ENCODE measurements at regions not wholly inside any gene's neighbourhood (a gene's known extent, or its start where the extent isn't known, plus 50 kb on each side); places are given as distances from the start of the nearest gene placed in this dataset.

DNA sequence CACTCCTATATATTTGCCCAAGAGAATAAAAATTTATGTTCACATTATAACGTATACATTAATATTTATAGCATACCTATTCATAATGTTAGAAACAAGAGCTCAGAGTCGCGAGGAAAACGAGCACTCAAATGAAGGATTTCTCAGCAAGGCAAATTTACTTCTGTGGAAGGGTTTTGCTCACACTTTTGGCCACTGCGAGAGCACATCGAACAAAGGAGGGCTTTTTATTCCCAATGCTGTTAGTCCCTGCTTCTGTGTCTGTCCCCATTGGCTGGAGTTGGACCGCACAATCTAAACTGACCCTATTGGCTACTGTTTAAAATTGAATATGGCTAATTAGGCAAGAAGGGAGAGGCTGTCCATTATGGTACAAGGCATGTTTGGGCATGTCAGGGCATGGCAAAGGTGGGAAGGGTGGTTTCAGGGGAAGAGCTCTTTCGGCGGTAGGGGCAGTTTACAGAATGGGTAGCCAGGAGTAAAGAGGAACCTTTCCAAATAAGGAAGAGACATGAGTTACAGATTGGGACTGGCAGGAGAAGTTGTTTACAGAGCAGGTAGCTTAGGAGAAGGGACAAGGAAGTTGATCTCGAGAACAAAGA lies 702.9 kb downstream of the TRHDE start:
- H2AK5ac ChIP-seq (ENCODE audit: low read depth, low read length), result no peak overlapping the region
- no peak overlapping the region for H2BK15ac ChIP-seq (ENCODE audit: low read length)
- no peak overlapping the region for H3K4ac ChIP-seq (replicated peaks; ENCODE audit: insufficient read length, low read depth, low read length)
- no peaks in the 10 kb centered on the region for H3K27me3 ChIP-seq (replicated peaks in 1 of 4; ENCODE audit: control insufficient read depth in 3 of 4, extremely low read depth in 1 of 4, insufficient read depth in 3 of 4, low read length in 3 of 4)
- peak overlapping the region; percentile 76; the same call in 1 of the 2 replicates for H2BK5ac ChIP-seq (ENCODE audit: low read depth, low read length)
- ChIA-PET CTCF (ENCODE audit: partially characterized antibody) (no interaction called here), POLR2A (ENCODE audit: partially characterized antibody) (no interaction called here)
- no peaks in the 10 kb centered on the region for H3K79me1 ChIP-seq (ENCODE audit: low read depth, low read length)
- no peak overlapping the region for H3K4me3 ChIP-seq (ENCODE audit: extremely low read depth in 1 of 4, insufficient read depth in 2 of 4, low read depth in 3 of 4, low read length in 4 of 4)
- H4K20me1 ChIP-seq (replicated peaks in 1 of 2; ENCODE audit: control insufficient read depth in 1 of 2, insufficient read depth in 2 of 2, low read length in 2 of 2), result no peaks in the 10 kb centered on the region
- H3K18ac ChIP-seq (ENCODE audit: extremely low read depth, low read length), result 0 out of 2 replicates have a peak overlapping the region, but pooled peaks have one; percentile 4
- no peaks in the 10 kb centered on the region for H3K23me2 ChIP-seq (ENCODE audit: low read depth, low read length)
- H3K9me3 ChIP-seq (ENCODE audit: insufficient read depth in 2 of 2, low read depth in 1 of 2, low read length in 1 of 2), result no peaks in the 10 kb centered on the region
- H2BK120ac ChIP-seq (replicated peaks; ENCODE audit: low read depth, low read length), result no peak overlapping the region
- H3K56ac ChIP-seq (replicated peaks; ENCODE audit: insufficient read length, low read depth, low read length), result no peak overlapping the region
- TF ChIP-seq, protein P1, sequence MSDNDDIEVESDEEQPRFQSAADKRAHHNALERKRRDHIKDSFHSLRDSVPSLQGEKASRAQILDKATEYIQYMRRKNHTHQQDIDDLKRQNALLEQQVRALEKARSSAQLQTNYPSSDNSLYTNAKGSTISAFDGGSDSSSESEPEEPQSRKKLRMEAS (IDR thresholded peaks at IDR 0.05), result peak; percentile 37; the same call in 1 of the 2 replicates
- TF ChIP-seq SIRT6 (IDR thresholded peaks at IDR 0.05; ENCODE audit: low read length), result no peak
- H4K91ac ChIP-seq (replicated peaks; ENCODE audit: insufficient read length, low read length), result no peak overlapping the region
- H2AFZ ChIP-seq (ENCODE audit: low read length), result peak overlapping the region; percentile 95
- no peak overlapping the region for H4K5ac ChIP-seq (ENCODE audit: insufficient read length, low read depth, low read length)
- no peak overlapping the region for H3K23ac ChIP-seq (ENCODE audit: insufficient read length)
- H4K8ac ChIP-seq (ENCODE audit: extremely low read depth, insufficient read depth, low read length), result no peak overlapping the region
- H3K79me2 ChIP-seq (ENCODE audit: control insufficient read depth in 1 of 2, insufficient read depth in 2 of 2, low read length in 2 of 2), result no peaks in the 10 kb centered on the region
- no peak overlapping the region for H3K14ac ChIP-seq (ENCODE audit: insufficient read length)
- H3K9ac ChIP-seq (replicated peaks in 1 of 4; ENCODE audit: extremely low read depth in 1 of 4, low read depth in 3 of 4, low read length in 3 of 4), result no peak overlapping the region
- H3K36me3 ChIP-seq (ENCODE audit: control insufficient read depth in 2 of 4, insufficient read depth in 4 of 4, low read length in 3 of 4), result no peaks in the 10 kb centered on the region
- FAIRE-seq (no peak), DNase-seq (ENCODE audit: low read depth in 1 of 2, low spot score in 2 of 2) (no peak)
- H2BK12ac ChIP-seq (ENCODE audit: low read depth, low read length), result no peak overlapping the region
- H3K4me2 ChIP-seq (ENCODE audit: insufficient read depth in 1 of 2, low read depth in 2 of 2, low read length in 2 of 2), result no peak overlapping the region
- WGBS, 2 experiments (ENCODE audit: extremely low coverage in 1 of 2, insufficient coverage in 1 of 2, insufficient read length in 1 of 2, insufficient replicate concordance in 2 of 2, low coverage in 1 of 2, low lambda C conversion rate in 2 of 2, missing lambda C conversion rate in 1 of 2), result 91% methylated on average over 10 of the region's 10 CpGs; no CpG with 5 or more reads in 1 of the 2 experiments
- no peaks in the 10 kb centered on the region for H3K4me1 ChIP-seq (replicated peaks in 1 of 4; ENCODE audit: control insufficient read depth in 3 of 4, insufficient read depth in 4 of 4, low read length in 3 of 4)
- H2BK20ac ChIP-seq (ENCODE audit: low read length), result no peak overlapping the region
- no peak overlapping the region for H3K27ac ChIP-seq (ENCODE audit: low read depth, low read length)

Measured in H1 (cell line).